HG03354 (cell line): ENCODE measurements at regions not wholly inside any gene's neighbourhood (a gene's known extent, or its start where the extent isn't known, plus 50 kb on each side); places are given as distances from the start of the nearest gene placed in this dataset.
"Not testable (repeated sequence)": the region's sequence is repeated elsewhere in the genome, so short reads cannot be mapped to it uniquely, and the experiment has no call there.

Experiments
- ATAC-seq: cut with Tn5 transposase; IDR thresholded peaks from one replicate; pipeline ENCODE4 v1.9.1; 2021; ENCODE audit warnings: mild to moderate bottlenecking; ENCODE audit not compliant: unreplicated experiment, poor library complexity, severe bottlenecking

- ATAC-seq = peak; percentile 57
These were observed 219.8 kb upstream of the C9orf72 start for GRCh38 chr9:27792971-27793689.

GRCh38 chr9:27799326-27799725 lies 226.0 kb upstream of the C9orf72 start:
- no peak for ATAC-seq

GRCh38 chr9:27800159-27800558 lies 226.9 kb upstream of the C9orf72 start:
- no peak for ATAC-seq

- no peak for ATAC-seq
These were observed 227.6 kb upstream of the C9orf72 start for GRCh38 chr9:27800692-27801370.

GRCh38 chr9:27801545-27801944 lies 228.3 kb upstream of the C9orf72 start:
- ATAC-seq = peak; percentile 63

GRCh38 chr9:27802418-27802817 lies 229.1 kb upstream of the C9orf72 start:
- no peak for ATAC-seq

GRCh38 chr9:27808864-27809263 lies 235.6 kb upstream of the C9orf72 start:
- ATAC-seq = no peak

GRCh38 chr9:27817747-27818146 lies 244.5 kb upstream of the C9orf72 start:
- no peak for ATAC-seq

GRCh38 chr9:27818348-27818747 lies 245.1 kb upstream of the C9orf72 start:
- ATAC-seq = no peak

GRCh38 chr9:27828908-27829307 lies 255.6 kb upstream of the C9orf72 start:
- no peak for ATAC-seq

GRCh38 chr9:27829621-27830020 lies 256.3 kb upstream of the C9orf72 start:
- ATAC-seq = no peak

GRCh38 chr9:27832108-27832507 lies 258.8 kb upstream of the C9orf72 start:
- ATAC-seq = not testable (repeated sequence)

- no peak for ATAC-seq
These were observed 262.0 kb upstream of the C9orf72 start for GRCh38 chr9:27835286-27835685.

- no peak for ATAC-seq
These were observed 262.5 kb upstream of the C9orf72 start for GRCh38 chr9:27835746-27836145.

GRCh38 chr9:27836661-27837401 lies 263.6 kb upstream of the C9orf72 start:
- no peak for ATAC-seq

- ATAC-seq = no peak
These were observed 265.6 kb upstream of the C9orf72 start for GRCh38 chr9:27838876-27839275.

- ATAC-seq = not testable (repeated sequence)
These were observed 266.5 kb upstream of the C9orf72 start for GRCh38 chr9:27839767-27840166.

GRCh38 chr9:27844797-27845196 lies 271.5 kb upstream of the C9orf72 start:
- ATAC-seq = no peak

GRCh38 chr9:27847380-27847779 lies 274.1 kb upstream of the C9orf72 start:
- no peak for ATAC-seq

- ATAC-seq = no peak
These were observed 274.5 kb upstream of the C9orf72 start for GRCh38 chr9:27847818-27848217.

GRCh38 chr9:27848315-27848714 lies 275.0 kb upstream of the C9orf72 start:
- ATAC-seq = no peak
